LNCAP (cell line): ENCODE measurements at regions not wholly inside any gene's neighbourhood (a gene's known extent, or its start where the extent isn't known, plus 50 kb on each side); places are given as distances from the start of the nearest gene placed in this dataset.

ENCODE experiments used
- CTCF ChIP-seq: fragments of 450-650 bp; IDR thresholded peaks from 2 replicates; pipeline ENCODE4 v1.5.1; 2017; ENCODE audit warnings: mild to moderate bottlenecking

GRCh38 chr5:104731331-104731730 lies 1168.7 kb upstream of the NUDT12 start:
- no peak for TF ChIP-seq CTCF

- TF ChIP-seq CTCF = no peak
Observed at GRCh38 chr5:104708027-104708426, 1145.4 kb upstream of the NUDT12 start.

GRCh38 chr5:104706600-104706999 lies 1144.0 kb upstream of the NUDT12 start:
- TF ChIP-seq CTCF = no peak

- no peak for TF ChIP-seq CTCF
Observed at GRCh38 chr5:104702212-104702611, 1139.6 kb upstream of the NUDT12 start.

- TF ChIP-seq CTCF = no peak
Observed at GRCh38 chr5:104699438-104699837, 1136.8 kb upstream of the NUDT12 start.

GRCh38 chr5:104661256-104661655 lies 1098.7 kb upstream of the NUDT12 start:
- no peak for TF ChIP-seq CTCF

GRCh38 chr5:104659497-104659896 lies 1096.9 kb upstream of the NUDT12 start:
- no peak for TF ChIP-seq CTCF

- TF ChIP-seq CTCF = no peak
Observed at GRCh38 chr5:104652271-104652861, 1089.8 kb upstream of the NUDT12 start.
